Neural crest cell (in vitro differentiated cells): ENCODE measurements at regions not wholly inside any gene's neighbourhood (a gene's known extent, or its start where the extent isn't known, plus 50 kb on each side); places are given as distances from the start of the nearest gene placed in this dataset.

ENCODE experiments used
- DNase-seq: peaks from one replicate; pipeline ENCODE4 v3.0.0; 2021; ENCODE audit warnings: low read depth, mixed read lengths, low spot score
- H3K27ac Mint-ChIP-seq: one replicate; pipeline ENCODE4 v1.8.0; 2021; ENCODE audit warnings: mild to moderate bottlenecking, mixed read lengths; ENCODE audit not compliant: unreplicated experiment
- H3K27me3 Mint-ChIP-seq: 2 replicates; pipeline ENCODE4 v1.8.0; 2021; ENCODE audit warnings: low read depth, mild to moderate bottlenecking, mixed read lengths
- H3K36me3 Mint-ChIP-seq: 2 replicates; pipeline ENCODE4 v1.8.0; 2021; ENCODE audit warnings: low read depth, mild to moderate bottlenecking, mixed read lengths
- H3K4me1 Mint-ChIP-seq: 2 replicates; pipeline ENCODE4 v1.8.0; 2021; ENCODE audit warnings: mixed read lengths
- H3K4me3 Mint-ChIP-seq: one replicate; pipeline ENCODE4 v1.8.0; 2021; ENCODE audit warnings: mild to moderate bottlenecking, mixed read lengths
- H3K9me3 Mint-ChIP-seq: 2 replicates; pipeline ENCODE4 v1.8.0; 2021; ENCODE audit warnings: mixed read lengths
- TF ChIP-seq, protein P1 (sequence below): fragments of 200-600 bp; sonication (generic); conservative IDR thresholded peaks from 2 replicates; pipeline ENCODE4 v1.5.0; 2021; ENCODE audit warnings: antibody characterized with exemption, mild to moderate bottlenecking

DNA sequence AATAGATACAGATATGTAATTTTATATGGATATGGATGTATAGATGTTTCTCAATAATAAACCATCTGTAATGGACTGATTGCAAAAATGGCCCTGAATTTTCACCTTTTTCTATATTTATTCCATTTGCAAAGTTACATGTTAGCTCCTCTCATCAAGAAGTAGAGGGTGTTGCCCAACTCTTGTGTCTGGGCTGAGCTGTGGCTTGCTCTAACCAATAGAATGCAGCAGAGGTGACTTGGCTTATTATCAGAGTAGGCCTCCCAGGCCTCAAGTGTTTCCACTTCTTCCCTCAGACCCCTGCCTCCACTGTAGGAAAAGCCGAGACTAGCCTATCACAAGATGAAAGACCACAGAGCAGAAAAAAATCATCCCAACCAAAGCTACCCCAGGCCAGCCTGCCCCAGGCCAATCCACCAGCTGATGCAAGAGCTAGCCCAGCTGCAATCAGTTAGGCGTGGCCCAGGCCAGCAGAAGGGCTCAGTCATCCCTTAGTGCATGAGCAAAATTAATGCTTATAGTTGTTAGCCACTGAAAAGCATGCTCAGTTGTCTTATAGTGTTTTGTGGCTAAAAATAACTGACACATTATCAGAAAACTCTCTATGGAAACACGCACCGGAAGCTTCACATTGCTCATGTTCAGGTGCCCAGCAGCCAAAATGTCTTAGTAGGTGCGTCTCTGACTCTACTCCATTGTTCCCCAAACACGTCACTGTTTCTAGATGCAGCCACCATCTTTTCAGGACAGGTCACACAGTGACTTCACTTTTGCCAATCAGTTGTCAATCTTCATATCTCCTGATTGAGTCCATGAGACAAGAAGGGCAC lies 464.0 kb downstream of the FBXO15 start:
- TF ChIP-seq, protein P1, sequence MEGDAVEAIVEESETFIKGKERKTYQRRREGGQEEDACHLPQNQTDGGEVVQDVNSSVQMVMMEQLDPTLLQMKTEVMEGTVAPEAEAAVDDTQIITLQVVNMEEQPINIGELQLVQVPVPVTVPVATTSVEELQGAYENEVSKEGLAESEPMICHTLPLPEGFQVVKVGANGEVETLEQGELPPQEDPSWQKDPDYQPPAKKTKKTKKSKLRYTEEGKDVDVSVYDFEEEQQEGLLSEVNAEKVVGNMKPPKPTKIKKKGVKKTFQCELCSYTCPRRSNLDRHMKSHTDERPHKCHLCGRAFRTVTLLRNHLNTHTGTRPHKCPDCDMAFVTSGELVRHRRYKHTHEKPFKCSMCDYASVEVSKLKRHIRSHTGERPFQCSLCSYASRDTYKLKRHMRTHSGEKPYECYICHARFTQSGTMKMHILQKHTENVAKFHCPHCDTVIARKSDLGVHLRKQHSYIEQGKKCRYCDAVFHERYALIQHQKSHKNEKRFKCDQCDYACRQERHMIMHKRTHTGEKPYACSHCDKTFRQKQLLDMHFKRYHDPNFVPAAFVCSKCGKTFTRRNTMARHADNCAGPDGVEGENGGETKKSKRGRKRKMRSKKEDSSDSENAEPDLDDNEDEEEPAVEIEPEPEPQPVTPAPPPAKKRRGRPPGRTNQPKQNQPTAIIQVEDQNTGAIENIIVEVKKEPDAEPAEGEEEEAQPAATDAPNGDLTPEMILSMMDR, result no peak
- no peaks in the 10 kb centered on the region for H3K9me3 Mint-ChIP-seq
- H3K27me3 Mint-ChIP-seq, result no peaks in the 10 kb centered on the region
- H3K36me3 Mint-ChIP-seq, result no peaks in the 10 kb centered on the region
- H3K27ac Mint-ChIP-seq, result no peak overlapping the region
- DNase-seq, result no peak
- peaks cover 7% of the 10 kb centered on the region for H3K4me1 Mint-ChIP-seq
- no peak overlapping the region for H3K4me3 Mint-ChIP-seq

DNA sequence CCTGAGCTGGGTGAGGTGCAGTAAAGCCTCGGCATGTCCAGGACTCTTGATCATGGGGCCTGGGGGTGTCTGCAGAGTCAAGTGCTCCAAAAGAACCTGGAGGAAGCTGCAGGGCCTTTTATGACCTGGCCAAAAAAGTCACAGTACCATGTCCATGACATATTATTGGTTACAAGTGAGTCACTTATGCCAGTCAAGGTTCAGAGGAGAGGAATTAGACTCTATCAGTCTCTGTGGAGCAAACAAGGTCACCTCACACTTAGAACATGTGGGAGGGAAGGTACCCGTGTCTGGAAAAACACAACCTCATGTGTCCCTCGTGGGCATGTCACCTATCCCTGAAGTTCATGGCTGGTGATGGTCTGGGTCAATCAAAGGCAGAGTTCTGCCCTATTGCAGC lies 465.7 kb downstream of the FBXO15 start:
- DNase-seq, result no peak
- Mint-ChIP-seq H3K4me1 (no peaks in the 10 kb centered on the region), H3K36me3 (no peaks in the 10 kb centered on the region), H3K27ac (no peak overlapping the region), H3K9me3 (no peaks in the 10 kb centered on the region), H3K4me3 (no peak overlapping the region), H3K27me3 (no peaks in the 10 kb centered on the region)
- TF ChIP-seq, protein P1, result no peak

DNA sequence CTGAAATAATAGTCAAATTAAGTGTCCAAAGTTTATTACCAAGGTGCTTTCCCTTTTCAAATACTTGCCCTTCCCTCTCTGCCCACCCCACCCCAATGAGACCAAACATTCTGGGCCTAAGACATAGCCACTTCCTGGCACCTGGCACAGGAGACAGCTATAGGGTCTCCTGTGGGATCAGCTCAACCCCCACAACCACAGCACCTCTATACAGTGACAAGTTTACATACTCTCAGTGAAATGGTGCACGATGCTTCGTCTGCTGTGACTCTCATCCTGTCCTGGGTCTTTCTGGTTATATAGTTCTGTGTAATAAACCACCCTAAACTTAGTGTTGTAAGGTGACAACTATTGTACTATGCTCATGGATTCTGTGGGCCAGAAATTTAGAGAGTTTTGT lies 466.2 kb downstream of the FBXO15 start:
- Mint-ChIP-seq H3K4me3 (no peak overlapping the region), H3K9me3 (no peaks in the 10 kb centered on the region), H3K27me3 (no peaks in the 10 kb centered on the region), H3K27ac (no peak overlapping the region), H3K36me3 (no peaks in the 10 kb centered on the region), H3K4me1 (no peaks in the 10 kb centered on the region)
- TF ChIP-seq, protein P1, result no peak
- DNase-seq, result no peak

DNA sequence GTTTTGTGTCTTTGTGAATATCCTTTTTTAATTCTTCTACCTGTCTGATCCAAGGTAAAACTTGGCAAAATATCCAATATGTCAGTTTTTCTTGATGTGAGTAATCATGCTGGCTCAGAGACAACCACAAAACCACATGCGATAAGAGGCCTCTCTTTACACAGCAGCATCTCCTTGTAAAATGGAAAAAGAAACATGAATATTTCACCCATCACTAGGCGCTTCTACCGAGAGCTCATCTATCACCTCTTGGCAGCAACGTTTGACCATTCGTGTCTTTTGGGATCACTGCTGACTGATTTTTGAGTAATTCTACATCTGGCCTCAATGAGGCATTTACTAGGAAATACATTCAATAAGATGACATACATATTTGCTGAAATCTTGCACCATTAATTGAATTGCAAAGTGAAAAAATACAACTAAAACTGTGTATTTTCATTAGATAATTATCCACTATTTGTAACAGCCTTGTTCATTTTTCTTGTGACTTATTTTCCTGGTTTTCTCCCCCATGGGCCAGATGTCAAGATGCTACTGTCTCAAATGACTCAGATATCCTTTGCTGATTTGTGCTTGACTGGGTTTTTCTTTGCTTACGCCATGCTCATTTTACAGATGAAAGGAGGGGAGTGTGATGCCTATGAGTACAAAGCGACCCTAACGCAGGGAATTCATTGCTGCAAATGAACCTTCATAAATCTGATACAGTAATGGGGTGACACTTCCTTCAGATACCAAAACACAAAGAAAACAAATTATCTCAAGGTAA lies 467.5 kb downstream of the FBXO15 start:
- TF ChIP-seq, protein P1, result no peak
- no peak overlapping the region for H3K4me3 Mint-ChIP-seq
- no peak overlapping the region for H3K27ac Mint-ChIP-seq
- H3K9me3 Mint-ChIP-seq, result no peaks in the 10 kb centered on the region
- no peak for DNase-seq
- no peaks in the 10 kb centered on the region for H3K27me3 Mint-ChIP-seq
- no peaks in the 10 kb centered on the region for H3K4me1 Mint-ChIP-seq
- no peaks in the 10 kb centered on the region for H3K36me3 Mint-ChIP-seq

DNA sequence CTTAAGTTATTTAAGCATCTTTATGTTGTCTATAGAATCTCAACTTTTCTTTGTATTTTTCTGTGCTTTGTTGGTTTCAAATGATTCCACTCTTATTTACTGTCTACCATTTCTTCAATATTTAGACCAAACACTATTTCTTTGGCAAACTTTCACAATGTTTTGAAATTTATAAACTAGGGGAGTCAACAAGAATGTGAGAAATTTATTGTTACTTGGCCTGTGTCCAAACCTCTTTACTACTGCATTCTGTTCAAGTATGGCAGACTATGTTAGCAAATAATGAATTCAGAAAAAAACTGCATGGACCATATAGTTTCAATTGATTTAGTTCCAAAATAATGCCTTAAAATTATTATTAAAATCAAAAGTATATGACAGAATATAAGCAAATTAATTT lies 470.2 kb downstream of the FBXO15 start:
- no peak overlapping the region for H3K4me3 Mint-ChIP-seq
- DNase-seq, result no peak

More for the DNA sequence above, 470.2 kb downstream of the FBXO15 start:
- TF ChIP-seq, protein P1, result no peak
- Mint-ChIP-seq H3K9me3 (no peaks in the 10 kb centered on the region), H3K4me1 (no peaks in the 10 kb centered on the region), H3K36me3 (no peaks in the 10 kb centered on the region), H3K27me3 (no peaks in the 10 kb centered on the region), H3K27ac (no peak overlapping the region)
